Spleen (tissue), 7 donors: ENCODE measurements at regions not wholly inside any gene's neighbourhood (a gene's known extent, or its start where the extent isn't known, plus 50 kb on each side); places are given as distances from the start of the nearest gene placed in this dataset.

Experiments
- POLR2A ChIP-seq, 3 donors: fragments of 450-650 bp; IDR thresholded peaks; one replicate each; pipeline ENCODE4 v1.5.1; 2017; ENCODE audit warnings: antibody characterized with exemption in 3 of 3, mild to moderate bottlenecking in 1 of 3
- TF ChIP-seq, protein P1 (sequence below), 11 experiments: fragments of 200-600 bp in 7 of 11; fragments of 450-650 bp in 4 of 11; sonication (generic) in 4 of 11; IDR thresholded peaks in 8 of 11; conservative IDR thresholded peaks in 3 of 11; 1 replicate in 7 of 11; 2 replicates in 4 of 11; pipeline versions ENCODE4 v1.4.0 to v1.8.0; 2016 to 2021; ENCODE audit warnings: antibody characterized with exemption in 11 of 11, inconsistent platforms in 4 of 11, mild to moderate bottlenecking in 1 of 11
- donor health status: DM: no; HTN: no; CAD: no; lungs with moderate emphysema.
- donor health status: DM: no; HTN: no; CAD: no.
- donor health status: DM: no; HTN: no; CAD: no.

- TF ChIP-seq, protein P1, sequence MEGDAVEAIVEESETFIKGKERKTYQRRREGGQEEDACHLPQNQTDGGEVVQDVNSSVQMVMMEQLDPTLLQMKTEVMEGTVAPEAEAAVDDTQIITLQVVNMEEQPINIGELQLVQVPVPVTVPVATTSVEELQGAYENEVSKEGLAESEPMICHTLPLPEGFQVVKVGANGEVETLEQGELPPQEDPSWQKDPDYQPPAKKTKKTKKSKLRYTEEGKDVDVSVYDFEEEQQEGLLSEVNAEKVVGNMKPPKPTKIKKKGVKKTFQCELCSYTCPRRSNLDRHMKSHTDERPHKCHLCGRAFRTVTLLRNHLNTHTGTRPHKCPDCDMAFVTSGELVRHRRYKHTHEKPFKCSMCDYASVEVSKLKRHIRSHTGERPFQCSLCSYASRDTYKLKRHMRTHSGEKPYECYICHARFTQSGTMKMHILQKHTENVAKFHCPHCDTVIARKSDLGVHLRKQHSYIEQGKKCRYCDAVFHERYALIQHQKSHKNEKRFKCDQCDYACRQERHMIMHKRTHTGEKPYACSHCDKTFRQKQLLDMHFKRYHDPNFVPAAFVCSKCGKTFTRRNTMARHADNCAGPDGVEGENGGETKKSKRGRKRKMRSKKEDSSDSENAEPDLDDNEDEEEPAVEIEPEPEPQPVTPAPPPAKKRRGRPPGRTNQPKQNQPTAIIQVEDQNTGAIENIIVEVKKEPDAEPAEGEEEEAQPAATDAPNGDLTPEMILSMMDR (IDR thresholded peaks at IDR 0.05 in 8 of 11, conservative IDR thresholded peaks at IDR 0.05 in 3 of 11) = no peak
- TF ChIP-seq POLR2A (IDR thresholded peaks at IDR 0.05) = no peak
Observed at GRCh38 chr5:5967373-5967772, 411.0 kb downstream of the MED10 start.
